Neural progenitor cell (in vitro differentiated cells): ENCODE measurements at regions not wholly inside any gene's neighbourhood (a gene's known extent, or its start where the extent isn't known, plus 50 kb on each side); places are given as distances from the start of the nearest gene placed in this dataset.

Source experiments
- DNase-seq: peaks from one replicate; pipeline ENCODE4 v3.0.0-alpha.2; 2016; ENCODE audit warnings: low spot score
- H2AFZ ChIP-seq: fragments of 200-600 bp; sonication (generic); replicated peaks from 2 replicates; pipeline ENCODE4 v1.6.1; 2016; ENCODE audit warnings: antibody characterized with exemption
- H3F3A ChIP-seq: fragments of 200-600 bp; sonication (generic); 2 replicates; pipeline ENCODE4 v1.6.1; 2016; ENCODE audit warnings: antibody characterized with exemption, low read depth
- H3K27ac ChIP-seq: fragments of 200-600 bp; sonication (generic); 2 replicates; pipeline ENCODE4 v1.5.1; 2016; ENCODE audit warnings: mild to moderate bottlenecking
- H3K27me3 ChIP-seq: fragments of 200-600 bp; sonication (generic); 2 replicates; pipeline ENCODE4 v1.6.1; 2016; ENCODE audit warnings: mild to moderate bottlenecking, moderate library complexity
- H3K36me3 ChIP-seq: fragments of 200-600 bp; sonication (generic); 2 replicates; pipeline ENCODE4 v1.5.1; 2016
- H3K4me1 ChIP-seq: fragments of 200-600 bp; sonication (generic); 2 replicates; pipeline ENCODE4 v1.6.1; 2016; ENCODE audit warnings: mixed run types
- H3K4me2 ChIP-seq: fragments of 200-600 bp; sonication (generic); 2 replicates; pipeline ENCODE4 v1.6.1; 2016
- H3K4me3 ChIP-seq: fragments of 200-600 bp; sonication (generic); 2 replicates; pipeline ENCODE4 v1.5.1; 2016
- H3K79me2 ChIP-seq: fragments of 200-600 bp; sonication (generic); 2 replicates; pipeline ENCODE4 v1.6.1; 2016; ENCODE audit warnings: low read depth
- H3K9ac ChIP-seq: fragments of 200-600 bp; sonication (generic); 2 replicates; pipeline ENCODE4 v1.6.1; 2016
- H3K9me3 ChIP-seq: fragments of 200-600 bp; sonication (generic); 2 replicates; pipeline ENCODE4 v1.5.1; 2016; ENCODE audit warnings: low read depth
- H4K20me1 ChIP-seq: fragments of 200-600 bp; sonication (generic); 2 replicates; pipeline ENCODE4 v1.6.1; 2016; ENCODE audit warnings: low read depth
- H3K27ac Mint-ChIP-seq: 3 replicates; pipeline ENCODE4 v1.8.0; 2021; ENCODE audit warnings: mixed read lengths
- H3K27me3 Mint-ChIP-seq: 2 replicates; pipeline ENCODE4 v1.8.0; 2022; ENCODE audit warnings: low read depth, mild to moderate bottlenecking, inconsistent platforms, moderate library complexity, mixed read lengths; ENCODE audit not compliant: insufficient read depth
- H3K36me3 Mint-ChIP-seq: 3 replicates; pipeline ENCODE4 v1.8.0; 2021; ENCODE audit warnings: mixed read lengths
- H3K4me1 Mint-ChIP-seq: 3 replicates; pipeline ENCODE4 v1.8.0; 2021; ENCODE audit warnings: mixed read lengths
- H3K4me3 Mint-ChIP-seq: 3 replicates; pipeline ENCODE4 v1.8.0; 2021; ENCODE audit warnings: mild to moderate bottlenecking, moderate library complexity, mixed read lengths
- H3K9me3 Mint-ChIP-seq: 3 replicates; pipeline ENCODE4 v1.8.0; 2020; ENCODE audit warnings: mixed read lengths
- EZH2 ChIP-seq: fragments of 200-600 bp; sonication (generic); IDR thresholded peaks from 2 replicates; pipeline ENCODE4 v1.6.1; 2017; ENCODE audit warnings: antibody characterized with exemption, mild to moderate bottlenecking, moderate library complexity
- EZH2phosphoT487 ChIP-seq: fragments of 200-600 bp; sonication (generic); IDR thresholded peaks from 2 replicates; pipeline ENCODE4 v1.6.1; 2017; ENCODE audit warnings: antibody characterized with exemption
- TF ChIP-seq, protein P1 (sequence below): fragments of 200-600 bp; sonication (generic); IDR thresholded peaks from 2 replicates; pipeline ENCODE4 v1.5.1; 2017; ENCODE audit warnings: antibody characterized with exemption, mild to moderate bottlenecking

DNA sequence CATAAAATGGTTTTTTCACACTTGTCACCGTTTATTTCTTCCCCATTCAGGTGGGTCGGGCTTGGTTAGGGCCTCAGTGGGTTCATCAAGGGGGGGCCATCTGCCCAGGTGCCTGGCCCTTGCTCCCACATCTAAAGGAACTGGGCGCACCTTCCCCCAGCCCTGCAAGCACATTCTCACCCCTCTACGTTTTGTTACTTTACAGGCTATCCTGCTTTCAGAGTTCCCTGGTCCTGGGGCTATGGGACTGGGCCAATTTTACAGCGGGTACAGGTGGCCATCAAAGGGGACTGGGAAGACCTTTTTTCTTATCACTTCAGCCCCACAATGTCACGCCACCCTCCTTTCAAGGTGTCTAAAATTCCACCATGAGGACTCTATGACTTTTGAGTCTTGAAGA lies 71.8 kb upstream of the HAAO start:
- Histone ChIP-seq H2AFZ (no peak overlapping the region), H3F3A (no peaks in the 10 kb centered on the region), H3K9ac (no peak overlapping the region), H3K27ac (no peak overlapping the region), H3K27me3 (no peaks in the 10 kb centered on the region), H3K9me3 (peaks cover 3% of the 10 kb centered on the region), H4K20me1 (no peaks in the 10 kb centered on the region), H3K4me3 (no peak overlapping the region), H3K79me2 (no peaks in the 10 kb centered on the region), H3K4me2 (no peak overlapping the region), H3K4me1 (peaks cover 8% of the 10 kb centered on the region), H3K36me3 (no peaks in the 10 kb centered on the region)
- Mint-ChIP-seq H3K4me3 (no peak overlapping the region), H3K4me1 (no peaks in the 10 kb centered on the region), H3K9me3 (peaks cover 14% of the 10 kb centered on the region), H3K27ac (no peak overlapping the region), H3K27me3 (peaks cover 7% of the 10 kb centered on the region), H3K36me3 (no peaks in the 10 kb centered on the region)
- no peak for TF ChIP-seq EZH2phosphoT487
- TF ChIP-seq, protein P1, sequence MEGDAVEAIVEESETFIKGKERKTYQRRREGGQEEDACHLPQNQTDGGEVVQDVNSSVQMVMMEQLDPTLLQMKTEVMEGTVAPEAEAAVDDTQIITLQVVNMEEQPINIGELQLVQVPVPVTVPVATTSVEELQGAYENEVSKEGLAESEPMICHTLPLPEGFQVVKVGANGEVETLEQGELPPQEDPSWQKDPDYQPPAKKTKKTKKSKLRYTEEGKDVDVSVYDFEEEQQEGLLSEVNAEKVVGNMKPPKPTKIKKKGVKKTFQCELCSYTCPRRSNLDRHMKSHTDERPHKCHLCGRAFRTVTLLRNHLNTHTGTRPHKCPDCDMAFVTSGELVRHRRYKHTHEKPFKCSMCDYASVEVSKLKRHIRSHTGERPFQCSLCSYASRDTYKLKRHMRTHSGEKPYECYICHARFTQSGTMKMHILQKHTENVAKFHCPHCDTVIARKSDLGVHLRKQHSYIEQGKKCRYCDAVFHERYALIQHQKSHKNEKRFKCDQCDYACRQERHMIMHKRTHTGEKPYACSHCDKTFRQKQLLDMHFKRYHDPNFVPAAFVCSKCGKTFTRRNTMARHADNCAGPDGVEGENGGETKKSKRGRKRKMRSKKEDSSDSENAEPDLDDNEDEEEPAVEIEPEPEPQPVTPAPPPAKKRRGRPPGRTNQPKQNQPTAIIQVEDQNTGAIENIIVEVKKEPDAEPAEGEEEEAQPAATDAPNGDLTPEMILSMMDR = no peak
- TF ChIP-seq EZH2 = no peak
- no peak for DNase-seq

DNA sequence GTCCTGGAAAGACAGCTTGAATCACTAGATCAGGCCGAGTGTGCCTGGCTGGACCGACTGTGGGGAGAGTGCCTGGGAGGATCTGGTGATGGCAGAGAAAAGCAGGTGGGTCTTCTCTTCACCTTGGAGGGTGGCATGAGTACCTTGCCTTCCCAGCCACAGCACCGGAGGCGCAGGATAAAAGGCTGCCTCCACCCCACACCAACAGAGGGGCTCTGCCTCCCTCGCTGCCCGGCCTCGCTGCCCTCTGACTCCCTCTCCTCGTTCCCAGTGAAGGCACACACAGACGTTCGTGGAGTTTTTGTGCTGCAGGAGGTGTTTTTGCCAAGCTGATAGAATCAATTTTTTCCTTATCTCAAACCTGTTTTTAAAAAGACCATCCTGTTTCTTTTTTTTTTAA lies 71.4 kb upstream of the HAAO start:
- peaks cover 13% of the 10 kb centered on the region for H3K9me3 Mint-ChIP-seq
- H2AFZ ChIP-seq = no peak overlapping the region
- no peaks in the 10 kb centered on the region for H3F3A ChIP-seq

DNA sequence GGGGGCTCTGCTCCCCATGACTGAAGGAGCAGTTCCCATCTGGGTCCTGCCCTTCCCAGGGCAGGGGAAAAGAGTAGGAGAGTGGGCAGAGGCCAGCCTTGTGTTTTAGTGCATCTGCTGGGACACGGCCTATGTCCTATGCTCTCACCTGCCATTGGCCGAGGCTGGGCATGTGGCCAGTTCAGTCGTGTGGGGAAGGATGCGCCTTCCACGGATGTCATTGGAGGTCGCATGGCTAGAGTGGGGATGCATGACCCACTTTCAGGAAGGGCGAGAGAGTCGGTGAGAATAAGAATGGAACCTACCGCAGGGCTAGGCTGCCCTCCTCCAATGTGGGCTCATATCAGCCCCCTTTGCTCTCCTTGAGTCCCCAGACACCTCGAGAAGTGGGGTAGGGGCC lies 70.9 kb upstream of the HAAO start:
- no peaks in the 10 kb centered on the region for H4K20me1 ChIP-seq
- H3K9me3 Mint-ChIP-seq = peaks cover 13% of the 10 kb centered on the region
- no peak for TF ChIP-seq EZH2phosphoT487
- TF ChIP-seq EZH2 = no peak
- TF ChIP-seq, protein P1 = no peak
- no peak overlapping the region for H3K27ac ChIP-seq
- H3K4me2 ChIP-seq = no peak overlapping the region
- no peak overlapping the region for H3K4me3 Mint-ChIP-seq
- no peaks in the 10 kb centered on the region for H3K27me3 ChIP-seq
- H3K4me1 Mint-ChIP-seq = no peaks in the 10 kb centered on the region
- peak overlapping the region; percentile 57 for H3K27ac Mint-ChIP-seq
- H3K9me3 ChIP-seq = no peaks in the 10 kb centered on the region
- H3K79me2 ChIP-seq = no peaks in the 10 kb centered on the region
- peaks cover 16% of the 10 kb centered on the region for H3K4me1 ChIP-seq
- peaks cover 7% of the 10 kb centered on the region for H3K27me3 Mint-ChIP-seq
- H3K36me3 Mint-ChIP-seq = no peaks in the 10 kb centered on the region
- no peak overlapping the region for H2AFZ ChIP-seq
- no peaks in the 10 kb centered on the region for H3K36me3 ChIP-seq
- no peaks in the 10 kb centered on the region for H3F3A ChIP-seq
- no peak for DNase-seq
- no peak overlapping the region for H3K4me3 ChIP-seq
- H3K9ac ChIP-seq = no peak overlapping the region

More for the DNA sequence above, 71.4 kb upstream of the HAAO start:
- H3K4me3 Mint-ChIP-seq = no peak overlapping the region
- no peaks in the 10 kb centered on the region for H4K20me1 ChIP-seq
- no peak overlapping the region for H3K27ac Mint-ChIP-seq
- no peak for DNase-seq
- no peaks in the 10 kb centered on the region for H3K36me3 ChIP-seq
- no peaks in the 10 kb centered on the region for H3K27me3 ChIP-seq
- no peak overlapping the region for H3K27ac ChIP-seq
- H3K9ac ChIP-seq = no peak overlapping the region
- H3K4me1 ChIP-seq = peaks cover 12% of the 10 kb centered on the region
- H3K4me1 Mint-ChIP-seq = no peaks in the 10 kb centered on the region
- TF ChIP-seq EZH2phosphoT487 = no peak
- no peak for TF ChIP-seq EZH2
- TF ChIP-seq, protein P1 = no peak
- no peaks in the 10 kb centered on the region for H3K9me3 ChIP-seq
- no peaks in the 10 kb centered on the region for H3K36me3 Mint-ChIP-seq
- no peak overlapping the region for H3K4me2 ChIP-seq
- no peak overlapping the region for H3K4me3 ChIP-seq
- peaks cover 7% of the 10 kb centered on the region for H3K27me3 Mint-ChIP-seq
- H3K79me2 ChIP-seq = no peaks in the 10 kb centered on the region
